Calu3 (cell line): ENCODE measurements at regions not wholly inside any gene's neighbourhood (a gene's known extent, or its start where the extent isn't known, plus 50 kb on each side); places are given as distances from the start of the nearest gene placed in this dataset.

ENCODE experiments used
- BruUV-seq: library from RNA; stranded (reverse); fragments of 400-500 nt; replicated peaks from 2 replicates; lab custom pipeline; 2021; lab: Mats Ljungman, UMichigan
- CTCF ChIA-PET: fragments of 300-600 bp; sonication (Branson Sonifier 250); formaldehyde crosslinking; loops from one replicate; lab custom pipeline; 2022; ENCODE audit warnings: antibody characterized with exemption; lab: Charles Lee
- DNase-seq: peaks from one replicate; pipeline ENCODE4 v3.0.0; 2022
- H3K27ac Mint-ChIP-seq: one replicate; pipeline ENCODE4 v1.8.0; 2022; ENCODE audit warnings: mixed read lengths; ENCODE audit not compliant: unreplicated experiment
- H3K27me3 Mint-ChIP-seq: one replicate; pipeline ENCODE4 v1.8.0; 2022; ENCODE audit warnings: mixed read lengths; ENCODE audit not compliant: unreplicated experiment
- H3K36me3 Mint-ChIP-seq: one replicate; pipeline ENCODE4 v1.8.0; 2022; ENCODE audit warnings: mild to moderate bottlenecking, moderate library complexity, mixed read lengths; ENCODE audit not compliant: insufficient read depth, unreplicated experiment
- H3K4me1 Mint-ChIP-seq: one replicate; pipeline ENCODE4 v1.8.0; 2022; ENCODE audit warnings: mild to moderate bottlenecking, low read depth, mixed read lengths; ENCODE audit not compliant: unreplicated experiment
- H3K4me3 Mint-ChIP-seq: one replicate; pipeline ENCODE4 v1.8.0; 2022; ENCODE audit warnings: mild to moderate bottlenecking, low read depth, moderate library complexity, mixed read lengths; ENCODE audit not compliant: unreplicated experiment
- H3K9me3 Mint-ChIP-seq: one replicate; pipeline ENCODE4 v1.8.0; 2022; ENCODE audit warnings: low read depth, mixed read lengths; ENCODE audit not compliant: unreplicated experiment
- CTCF ChIP-seq: fragments of 200-600 bp; IDR thresholded peaks from one replicate; pipeline ENCODE4 v1.8.0; 2022; ENCODE audit warnings: antibody characterized with exemption; ENCODE audit not compliant: unreplicated experiment
- intact Hi-C: fragments of 100-400 bp; cut with micrococcal nuclease; formaldehyde crosslinking; loops from one replicate; pipeline ENCODE4 v1.10.0; 2022; ENCODE audit not compliant: unreplicated experiment

- H3K9me3 Mint-ChIP-seq = no peaks in the 10 kb centered on the region
- TF ChIP-seq CTCF = no peak
- DNase-seq = no peak
- no peaks in the 10 kb centered on the region for H3K27me3 Mint-ChIP-seq
- no peak overlapping the region for H3K27ac Mint-ChIP-seq
- BruUV-seq = no TSS peak
- H3K4me1 Mint-ChIP-seq = no peaks in the 10 kb centered on the region
- intact Hi-C loops = no loop called here
- no peak overlapping the region for H3K4me3 Mint-ChIP-seq
- no peaks in the 10 kb centered on the region for H3K36me3 Mint-ChIP-seq
- CTCF ChIA-PET = no interaction called here
Measured at GRCh38 chr13:105863300-105863920, 672.1 kb downstream of the EFNB2 start.

- H3K9me3 Mint-ChIP-seq = no peaks in the 10 kb centered on the region
- H3K27ac Mint-ChIP-seq = no peak overlapping the region
- CTCF ChIA-PET = no interaction called here
- no peak for TF ChIP-seq CTCF
- H3K36me3 Mint-ChIP-seq = no peaks in the 10 kb centered on the region
- no peak for DNase-seq
- H3K4me1 Mint-ChIP-seq = no peaks in the 10 kb centered on the region
- H3K4me3 Mint-ChIP-seq = no peak overlapping the region
- intact Hi-C loops = no loop called here
- H3K27me3 Mint-ChIP-seq = no peaks in the 10 kb centered on the region
- BruUV-seq = no TSS peak
Measured at GRCh38 chr13:105848494-105848893, 687.0 kb downstream of the EFNB2 start.

- BruUV-seq = no TSS peak
- H3K9me3 Mint-ChIP-seq = no peaks in the 10 kb centered on the region
- TF ChIP-seq CTCF = no peak
- H3K4me1 Mint-ChIP-seq = no peaks in the 10 kb centered on the region
- H3K27me3 Mint-ChIP-seq = no peaks in the 10 kb centered on the region
- no peaks in the 10 kb centered on the region for H3K36me3 Mint-ChIP-seq
- DNase-seq = no peak
- no peak overlapping the region for H3K4me3 Mint-ChIP-seq
- intact Hi-C loops = no loop called here
- CTCF ChIA-PET = no interaction called here
- H3K27ac Mint-ChIP-seq = no peak overlapping the region
Measured at GRCh38 chr13:105847527-105848291, 687.8 kb downstream of the EFNB2 start.

- no TSS peak for BruUV-seq
- CTCF ChIA-PET = no interaction called here
- Mint-ChIP-seq H3K27me3 (no peaks in the 10 kb centered on the region), H3K27ac (no peak overlapping the region), H3K9me3 (no peaks in the 10 kb centered on the region), H3K4me1 (no peaks in the 10 kb centered on the region), H3K36me3 (no peaks in the 10 kb centered on the region), H3K4me3 (no peak overlapping the region)
- intact Hi-C loops = no loop called here
- DNase-seq = no peak
- TF ChIP-seq CTCF = no peak
Measured at GRCh38 chr13:105846923-105847322, 688.5 kb downstream of the EFNB2 start.
